PC-3 (cell line): ENCODE measurements at regions not wholly inside any gene's neighbourhood (a gene's known extent, or its start where the extent isn't known, plus 50 kb on each side); places are given as distances from the start of the nearest gene placed in this dataset.

Experiments
- ATAC-seq: fragments of 200-7000 bp; cut with Tn5 transposase; 2 replicates; pipeline ENCODE4 v1.9.1; 2020; ENCODE audit warnings: mild to moderate bottlenecking, moderate library complexity
- BruUV-seq: library from RNA; stranded (reverse); fragments of 400-500 nt; replicated peaks from 2 replicates; lab custom pipeline; 2021; lab: Mats Ljungman, UMichigan
- CTCF ChIA-PET: fragments of 300-600 bp; sonication (Branson Sonifier 250); formaldehyde crosslinking; loops from one replicate; lab custom pipeline; 2022; ENCODE audit warnings: antibody characterized with exemption; lab: Charles Lee
- POLR2A ChIA-PET: fragments of 300-600 bp; sonication (Branson Sonifier 250); formaldehyde crosslinking; loops from one replicate; lab custom pipeline; 2022; ENCODE audit warnings: antibody characterized with exemption; ENCODE audit not compliant: unreplicated experiment; lab: Charles Lee
- DNase-seq: peaks from one replicate; pipeline ENCODE4 v3.0.0-alpha.2; 2015
- H2AFZ ChIP-seq: fragments of 300-600 bp; sonication (generic); 2 replicates; pipeline ENCODE4 v1.6.0; 2016; ENCODE audit warnings: antibody characterized with exemption, low read length
- H3F3A ChIP-seq: fragments of 300-600 bp; sonication (generic); one replicate; pipeline ENCODE4 v1.6.0; 2017; ENCODE audit warnings: antibody characterized with exemption, low read length, control low read depth, mild to moderate bottlenecking; ENCODE audit not compliant: unreplicated experiment
- H3K27ac ChIP-seq: fragments of 300-600 bp; sonication (generic); 2 replicates; pipeline ENCODE4 v1.5.1; 2016; ENCODE audit warnings: mild to moderate bottlenecking, low read length
- H3K27me3 ChIP-seq: fragments of 300-600 bp; sonication (generic); 2 replicates; pipeline ENCODE4 v1.6.1; 2016; ENCODE audit warnings: low read length, mixed read lengths
- H3K36me3 ChIP-seq: fragments of 300-600 bp; sonication (generic); 2 replicates; pipeline ENCODE4 v1.6.1; 2016; ENCODE audit warnings: low read depth, mixed run types, low read length, mixed read lengths
- H3K4me1 ChIP-seq: fragments of 300-600 bp; sonication (generic); 2 replicates; pipeline ENCODE4 v1.5.1; 2016; ENCODE audit warnings: low read length; ENCODE audit not compliant: insufficient read depth
- H3K4me2 ChIP-seq: fragments of 300-600 bp; sonication (generic); 2 replicates; pipeline ENCODE4 v1.6.0; 2016; ENCODE audit warnings: low read length
- H3K4me3 ChIP-seq: fragments of 300-600 bp; sonication (generic); 2 replicates; pipeline ENCODE4 v1.5.1; 2016; ENCODE audit warnings: mild to moderate bottlenecking, low read length, mixed read lengths
- H3K79me2 ChIP-seq: fragments of 300-600 bp; sonication (generic); 2 replicates; pipeline ENCODE4 v1.6.1; 2017; ENCODE audit warnings: low read length, mixed read lengths
- H3K9ac ChIP-seq: fragments of 300-600 bp; sonication (generic); 2 replicates; pipeline ENCODE4 v1.6.0; 2016; ENCODE audit warnings: mild to moderate bottlenecking, low read length
- H3K9me2 ChIP-seq: fragments of 300-600 bp; sonication (generic); replicated peaks from 2 replicates; pipeline ENCODE4 v1.6.1; 2016; ENCODE audit warnings: mixed run types, low read length, mixed read lengths
- H3K9me3 ChIP-seq: fragments of 300-600 bp; sonication (generic); 2 replicates; pipeline ENCODE4 v1.6.1; 2016; ENCODE audit warnings: low read length, mixed read lengths
- H4K20me1 ChIP-seq: fragments of 300-600 bp; sonication (generic); 2 replicates; pipeline ENCODE4 v1.6.1; 2016; ENCODE audit warnings: low read length, mixed read lengths
- EZH2 ChIP-seq: fragments of 300-600 bp; sonication (generic); IDR thresholded peaks from one replicate; pipeline ENCODE4 v1.6.1; 2017; ENCODE audit warnings: antibody characterized with exemption, mild to moderate bottlenecking, low read length; ENCODE audit not compliant: unreplicated experiment
- EZH2phosphoT487 ChIP-seq: fragments of 300-600 bp; sonication (generic); IDR thresholded peaks from 2 replicates; pipeline ENCODE4 v1.6.1; 2018; ENCODE audit warnings: mild to moderate bottlenecking, antibody characterized with exemption, low read length, borderline replicate concordance
- intact Hi-C: fragments of 100-400 bp; cut with micrococcal nuclease; formaldehyde crosslinking; loops from 2 replicates; pipeline ENCODE4 v1.9.0; 2023
- TF ChIP-seq, protein P1 (sequence below): fragments of 300-600 bp; sonication (generic); conservative IDR thresholded peaks from 2 replicates; pipeline ENCODE4 v1.5.1; 2017; ENCODE audit warnings: antibody characterized with exemption, low read depth, mild to moderate bottlenecking, low read length

GRCh38 chr14:65849091-65849490 is 436.6 kb downstream of the FUT8 start:
- Histone ChIP-seq H3K4me2 (no peak overlapping the region), H3K9ac (no peak overlapping the region), H3F3A (no peaks in the 10 kb centered on the region), H2AFZ (no peak overlapping the region), H3K9me3 (no peaks in the 10 kb centered on the region), H3K4me3 (no peak overlapping the region), H3K79me2 (no peaks in the 10 kb centered on the region), H3K27ac (no peak overlapping the region), H4K20me1 (no peaks in the 10 kb centered on the region), H3K9me2 (no peaks in the 10 kb centered on the region), H3K4me1 (no peaks in the 10 kb centered on the region), H3K27me3 (peaks cover 25% of the 10 kb centered on the region), H3K36me3 (no peaks in the 10 kb centered on the region)
- BruUV-seq, result no TSS peak
- TF ChIP-seq EZH2phosphoT487 (no peak), EZH2 (no peak)
- TF ChIP-seq, protein P1, sequence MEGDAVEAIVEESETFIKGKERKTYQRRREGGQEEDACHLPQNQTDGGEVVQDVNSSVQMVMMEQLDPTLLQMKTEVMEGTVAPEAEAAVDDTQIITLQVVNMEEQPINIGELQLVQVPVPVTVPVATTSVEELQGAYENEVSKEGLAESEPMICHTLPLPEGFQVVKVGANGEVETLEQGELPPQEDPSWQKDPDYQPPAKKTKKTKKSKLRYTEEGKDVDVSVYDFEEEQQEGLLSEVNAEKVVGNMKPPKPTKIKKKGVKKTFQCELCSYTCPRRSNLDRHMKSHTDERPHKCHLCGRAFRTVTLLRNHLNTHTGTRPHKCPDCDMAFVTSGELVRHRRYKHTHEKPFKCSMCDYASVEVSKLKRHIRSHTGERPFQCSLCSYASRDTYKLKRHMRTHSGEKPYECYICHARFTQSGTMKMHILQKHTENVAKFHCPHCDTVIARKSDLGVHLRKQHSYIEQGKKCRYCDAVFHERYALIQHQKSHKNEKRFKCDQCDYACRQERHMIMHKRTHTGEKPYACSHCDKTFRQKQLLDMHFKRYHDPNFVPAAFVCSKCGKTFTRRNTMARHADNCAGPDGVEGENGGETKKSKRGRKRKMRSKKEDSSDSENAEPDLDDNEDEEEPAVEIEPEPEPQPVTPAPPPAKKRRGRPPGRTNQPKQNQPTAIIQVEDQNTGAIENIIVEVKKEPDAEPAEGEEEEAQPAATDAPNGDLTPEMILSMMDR, result no peak
- ChIA-PET POLR2A (no interaction called here), CTCF (no interaction called here)
- intact Hi-C loops, result no loop called here
- DNase-seq (no peak), ATAC-seq (no peak)

- ChIA-PET POLR2A (no interaction called here), CTCF (no interaction called here)
- Histone ChIP-seq H3K27me3 (peaks cover 25% of the 10 kb centered on the region), H3K9ac (no peak overlapping the region), H3K4me2 (no peak overlapping the region), H3K4me3 (no peak overlapping the region), H2AFZ (no peak overlapping the region), H3F3A (no peaks in the 10 kb centered on the region), H3K79me2 (no peaks in the 10 kb centered on the region), H3K36me3 (no peaks in the 10 kb centered on the region), H3K9me2 (no peaks in the 10 kb centered on the region), H4K20me1 (no peaks in the 10 kb centered on the region), H3K27ac (no peak overlapping the region), H3K9me3 (no peaks in the 10 kb centered on the region), H3K4me1 (no peaks in the 10 kb centered on the region)
- DNase-seq (no peak), ATAC-seq (no peak)
- BruUV-seq, result no TSS peak
- TF ChIP-seq EZH2, result no peak
- TF ChIP-seq, protein P1, result no peak
- TF ChIP-seq EZH2phosphoT487, result no peak
- intact Hi-C loops, result no loop called here
These were observed 437.0 kb downstream of the FUT8 start for GRCh38 chr14:65849558-65849957.

- CTCF ChIA-PET, result no interaction called here
- H3K9me3 ChIP-seq, result no peaks in the 10 kb centered on the region
- H4K20me1 ChIP-seq, result no peaks in the 10 kb centered on the region
- POLR2A ChIA-PET, result no interaction called here
- TF ChIP-seq, protein P1, result no peak
- no peak for TF ChIP-seq EZH2
- TF ChIP-seq EZH2phosphoT487, result no peak
- no peak overlapping the region for H2AFZ ChIP-seq
- H3K79me2 ChIP-seq, result no peaks in the 10 kb centered on the region
- BruUV-seq, result no TSS peak
- H3K4me3 ChIP-seq, result no peak overlapping the region
- intact Hi-C loops, result no loop called here
- DNase-seq (peak; percentile 9), ATAC-seq (peak; percentile 61)
- H3K27ac ChIP-seq, result no peak overlapping the region
- H3F3A ChIP-seq, result no peaks in the 10 kb centered on the region
- peak overlapping the region; percentile 14; the same call in 1 of the 2 replicates for H3K4me2 ChIP-seq
- peaks cover 17% of the 10 kb centered on the region for H3K27me3 ChIP-seq
- no peaks in the 10 kb centered on the region for H3K9me2 ChIP-seq
- no peaks in the 10 kb centered on the region for H3K36me3 ChIP-seq
- no peak overlapping the region for H3K9ac ChIP-seq
- no peaks in the 10 kb centered on the region for H3K4me1 ChIP-seq
These were observed 438.1 kb downstream of the FUT8 start for GRCh38 chr14:65850429-65851135.
